ENCODE measurements at regions not wholly inside any gene's neighbourhood (a gene's known extent, or its start where the extent isn't known, plus 50 kb on each side); places are given as distances from the start of the nearest gene placed in this dataset.

- no peak for TF ChIP-seq EZH2 (IDR thresholded peaks at IDR 0.05; ENCODE audit: low read depth, unreplicated experiment)
- TF ChIP-seq EZH2phosphoT487 (IDR thresholded peaks at IDR 0.05; ENCODE audit: unreplicated experiment), result no peak
- TF ChIP-seq ETS1 (IDR thresholded peaks at IDR 0.05), result no peak
- no peak for TF ChIP-seq ZNF114 (CRISPR knock-in tag; IDR thresholded peaks at IDR 0.05)
- no peak for TF ChIP-seq NANOG (IDR thresholded peaks at IDR 0.05; ENCODE audit: borderline replicate concordance)
- TF ChIP-seq REST (IDR thresholded peaks at IDR 0.05; ENCODE audit: unreplicated experiment), result no peak
- TF ChIP-seq CTCF (conservative IDR thresholded peaks at IDR 0.05; ENCODE audit: low read depth in 2 of 2), result no peak
- no peak for TF ChIP-seq POLR2AphosphoS5 (IDR thresholded peaks at IDR 0.05; ENCODE audit: low read depth)
- TF ChIP-seq STAT1 (IDR thresholded peaks at IDR 0.05; ENCODE audit: unreplicated experiment), result no peak
- no peak for TF ChIP-seq ZNF331 (CRISPR knock-in tag; IDR thresholded peaks at IDR 0.05; ENCODE audit: low read depth)
- no peak for TF ChIP-seq CREB1 (CRISPR knock-in tag; IDR thresholded peaks at IDR 0.05; ENCODE audit: low read depth)
- TF ChIP-seq JUNB (IDR thresholded peaks at IDR 0.05; ENCODE audit: unreplicated experiment), result no peak
These were observed 62.0 kb upstream of the PTPRJ start (continued) for GRCh38 chr11:47918370-47918690.

GRCh38 chr11:47917599-47918369 lies 62.6 kb upstream of the PTPRJ start:
- Histone ChIP-seq H3K4me3 (no peak overlapping the region), H3K4me2 (no peak overlapping the region), H3K79me2 (replicated peaks; ENCODE audit: insufficient read depth) (no peaks in the 10 kb centered on the region), H3K27ac (ENCODE audit: low read depth) (no peak overlapping the region), H3F3A (replicated peaks; ENCODE audit: low read depth) (no peaks in the 10 kb centered on the region), H3K9me2 (ENCODE audit: insufficient read depth) (no peaks in the 10 kb centered on the region), H4K20me1 (replicated peaks; ENCODE audit: insufficient read depth) (no peaks in the 10 kb centered on the region), H3K27me3 (ENCODE audit: insufficient read depth) (no peaks in the 10 kb centered on the region), H3K36me3 (ENCODE audit: insufficient read depth) (no peaks in the 10 kb centered on the region), H2AFZ (peak overlapping the region; percentile 90), H3K4me1 (ENCODE audit: insufficient read depth) (0 out of 2 replicates have a peak, but pooled peaks cover 5% of the 10 kb centered on the region)
- H3K36me3 Mint-ChIP-seq (ENCODE audit: low read depth), result no peaks in the 10 kb centered on the region
- peak overlapping the region; percentile 72; the same call in 1 of the 2 replicates for H3K27ac Mint-ChIP-seq
- peaks cover 19% of the 10 kb centered on the region for H3K27me3 Mint-ChIP-seq (ENCODE audit: insufficient read depth, low read depth, poor library complexity)
- no peaks in the 10 kb centered on the region for H3K9me3 Mint-ChIP-seq
- DNase-seq (ENCODE audit: low spot score) (peak; percentile 66), ATAC-seq (peak; percentile 85)
- H3K4me1 Mint-ChIP-seq, result peaks cover 20% of the 10 kb centered on the region
- TF ChIP-seq CTCF (conservative IDR thresholded peaks at IDR 0.05; ENCODE audit: low read depth in 2 of 2) (no peak), POLR2AphosphoS5 (IDR thresholded peaks at IDR 0.05; ENCODE audit: low read depth) (no peak), EZH2 (IDR thresholded peaks at IDR 0.05; ENCODE audit: low read depth, unreplicated experiment) (no peak), JUNB (IDR thresholded peaks at IDR 0.05; ENCODE audit: unreplicated experiment) (no peak), CREB1 (CRISPR knock-in tag; IDR thresholded peaks at IDR 0.05; ENCODE audit: low read depth) (no peak)
- H3K4me3 Mint-ChIP-seq, result no peak overlapping the region
